Mucosa of stomach (tissue), 1 donor: ENCODE measurements at regions not wholly inside any gene's neighbourhood (a gene's known extent, or its start where the extent isn't known, plus 50 kb on each side); places are given as distances from the start of the nearest gene placed in this dataset.

ENCODE experiments used
- H3K27me3 ChIP-seq: one replicate; pipeline ENCODE4 v1.7.0; 2013; ENCODE audit warnings: mild to moderate bottlenecking, low read length; ENCODE audit not compliant: control insufficient read depth, insufficient read depth
- H3K36me3 ChIP-seq: one replicate; pipeline ENCODE4 v1.7.0; 2013; ENCODE audit warnings: low read length; ENCODE audit not compliant: control insufficient read depth, insufficient read depth
- H3K4me1 ChIP-seq: one replicate; pipeline ENCODE4 v1.7.0; 2013; ENCODE audit warnings: mild to moderate bottlenecking, low read length; ENCODE audit not compliant: control insufficient read depth, insufficient read depth
- H3K4me3 ChIP-seq: one replicate; pipeline ENCODE4 v1.7.0; 2013; ENCODE audit warnings: low read length
- H3K9ac ChIP-seq: one replicate; pipeline ENCODE4 v1.7.0; 2013; ENCODE audit warnings: mild to moderate bottlenecking, low read length, moderate library complexity
- H3K9me3 ChIP-seq: one replicate; pipeline ENCODE4 v1.7.0; 2013; ENCODE audit warnings: mild to moderate bottlenecking, low read length, moderate library complexity; ENCODE audit not compliant: control insufficient read depth
- donor health status: Pancreatic carcinoma.

GRCh38 chr3:178082326-178082906, 453.8 kb upstream of the KCNMB2 start:
- no peaks in the 10 kb centered on the region for H3K27me3 ChIP-seq
- H3K4me1 ChIP-seq = peaks cover 15% of the 10 kb centered on the region
- no peak overlapping the region for H3K9ac ChIP-seq
- no peak overlapping the region for H3K4me3 ChIP-seq
- no peaks in the 10 kb centered on the region for H3K9me3 ChIP-seq
- no peaks in the 10 kb centered on the region for H3K36me3 ChIP-seq

DNA sequence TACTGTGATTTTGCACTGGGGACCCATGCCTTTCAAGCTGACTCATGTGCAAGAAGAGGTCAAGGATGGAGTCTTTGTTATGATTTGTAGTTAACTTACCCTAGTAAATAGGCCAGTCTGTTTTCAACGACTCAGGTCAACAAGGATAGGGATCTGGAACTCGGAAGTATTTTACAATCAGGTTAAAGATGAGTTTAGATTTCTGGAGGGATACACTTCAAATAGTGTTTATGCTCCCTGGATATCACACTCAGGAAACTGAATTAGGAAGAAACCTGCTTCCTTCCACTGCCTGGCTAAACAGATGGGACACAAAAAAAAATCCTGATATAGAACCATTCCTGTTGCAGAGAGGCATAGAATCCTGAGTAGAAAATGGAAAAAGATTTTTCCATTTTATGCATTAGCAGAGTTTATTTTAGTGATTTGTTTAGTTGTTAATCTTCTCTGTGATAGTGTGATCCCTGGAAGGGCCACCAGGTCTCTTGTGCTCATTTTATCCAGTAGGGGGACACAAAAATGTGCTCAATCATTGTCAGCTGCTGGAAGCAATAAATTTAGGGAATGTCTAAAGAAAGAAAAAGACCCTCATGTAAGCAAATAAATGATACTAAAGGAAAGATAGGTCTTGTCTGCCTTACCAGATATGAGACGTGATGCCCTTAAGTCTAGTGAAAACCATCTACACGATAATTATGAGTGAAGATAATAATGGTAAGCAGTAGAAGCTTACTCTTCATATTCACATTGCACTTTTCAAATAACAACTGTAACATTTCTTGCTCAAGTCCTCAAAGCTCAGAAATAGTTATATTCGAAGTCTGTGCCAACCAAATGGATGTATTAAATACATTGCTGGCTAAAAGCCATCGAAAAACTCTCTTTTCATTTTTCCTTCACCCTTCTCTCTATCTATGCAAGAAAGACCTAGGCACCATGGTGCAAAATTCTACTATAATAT, 452.1 kb upstream of the KCNMB2 start:
- Histone ChIP-seq H3K4me3 (no peak overlapping the region), H3K9ac (no peak overlapping the region), H3K27me3 (no peaks in the 10 kb centered on the region), H3K9me3 (no peaks in the 10 kb centered on the region), H3K4me1 (peaks cover 17% of the 10 kb centered on the region), H3K36me3 (no peaks in the 10 kb centered on the region)

GRCh38 chr3:178084938-178085816, 451.1 kb upstream of the KCNMB2 start:
- no peak overlapping the region for H3K4me3 ChIP-seq
- H3K4me1 ChIP-seq = peaks cover 17% of the 10 kb centered on the region
- no peaks in the 10 kb centered on the region for H3K9me3 ChIP-seq
- no peaks in the 10 kb centered on the region for H3K27me3 ChIP-seq
- H3K9ac ChIP-seq = no peak overlapping the region
- no peaks in the 10 kb centered on the region for H3K36me3 ChIP-seq

- H3K4me3 ChIP-seq = no peak overlapping the region
- H3K9me3 ChIP-seq = no peaks in the 10 kb centered on the region
- H3K36me3 ChIP-seq = no peaks in the 10 kb centered on the region
- H3K27me3 ChIP-seq = no peaks in the 10 kb centered on the region
- no peak overlapping the region for H3K9ac ChIP-seq
- peaks cover 17% of the 10 kb centered on the region for H3K4me1 ChIP-seq
These were observed 450.5 kb upstream of the KCNMB2 start for GRCh38 chr3:178085817-178086123.

- Histone ChIP-seq H3K36me3 (no peaks in the 10 kb centered on the region), H3K27me3 (no peaks in the 10 kb centered on the region), H3K9ac (no peak overlapping the region), H3K4me1 (peaks cover 17% of the 10 kb centered on the region), H3K4me3 (no peak overlapping the region), H3K9me3 (no peaks in the 10 kb centered on the region)
These were observed 450.0 kb upstream of the KCNMB2 start for GRCh38 chr3:178086144-178086825.

DNA sequence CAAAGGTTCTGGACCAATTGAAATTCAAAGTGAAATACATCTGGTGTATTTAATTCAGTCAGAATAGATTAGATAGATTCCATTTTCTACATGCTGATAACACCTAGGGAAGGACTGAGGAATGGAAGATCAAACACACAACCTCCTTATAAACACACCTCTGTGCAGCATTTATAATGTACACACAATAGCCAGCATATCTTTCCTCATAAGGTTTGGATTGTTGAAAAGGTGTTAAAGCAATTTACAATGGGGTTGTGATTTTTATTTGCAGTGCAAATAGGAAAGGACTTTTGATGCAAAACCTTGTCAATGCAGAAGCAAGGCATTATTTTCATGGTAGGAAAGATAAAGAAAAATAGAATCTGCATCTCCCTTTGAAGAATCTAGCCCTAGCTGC, 448.9 kb upstream of the KCNMB2 start:
- Histone ChIP-seq H3K9ac (no peak overlapping the region), H3K4me3 (no peak overlapping the region), H3K9me3 (no peaks in the 10 kb centered on the region), H3K36me3 (no peaks in the 10 kb centered on the region), H3K4me1 (peaks cover 17% of the 10 kb centered on the region), H3K27me3 (no peaks in the 10 kb centered on the region)

DNA sequence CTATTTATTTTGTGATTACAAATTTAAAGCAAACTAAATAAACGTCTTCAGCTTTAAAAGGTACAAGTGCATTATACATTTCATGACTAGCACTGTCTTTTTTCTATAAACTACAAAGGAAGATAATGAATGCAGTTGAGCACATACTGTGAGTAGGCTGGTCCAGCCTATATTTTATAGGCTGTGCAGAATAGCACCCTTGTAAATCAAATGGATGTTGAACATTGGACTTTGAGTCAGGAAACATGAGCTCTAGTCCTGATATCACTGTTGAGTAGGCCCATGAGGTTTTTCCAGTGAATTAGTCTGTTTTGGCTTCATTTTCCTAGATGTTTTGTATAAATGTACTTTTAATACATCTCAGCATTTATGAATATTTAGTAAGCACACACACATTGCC, 447.3 kb upstream of the KCNMB2 start:
- H3K4me3 ChIP-seq = no peak overlapping the region
- H3K9me3 ChIP-seq = no peaks in the 10 kb centered on the region
- H3K9ac ChIP-seq = no peak overlapping the region
- no peaks in the 10 kb centered on the region for H3K27me3 ChIP-seq
- no peaks in the 10 kb centered on the region for H3K36me3 ChIP-seq
- peaks cover 17% of the 10 kb centered on the region for H3K4me1 ChIP-seq

DNA sequence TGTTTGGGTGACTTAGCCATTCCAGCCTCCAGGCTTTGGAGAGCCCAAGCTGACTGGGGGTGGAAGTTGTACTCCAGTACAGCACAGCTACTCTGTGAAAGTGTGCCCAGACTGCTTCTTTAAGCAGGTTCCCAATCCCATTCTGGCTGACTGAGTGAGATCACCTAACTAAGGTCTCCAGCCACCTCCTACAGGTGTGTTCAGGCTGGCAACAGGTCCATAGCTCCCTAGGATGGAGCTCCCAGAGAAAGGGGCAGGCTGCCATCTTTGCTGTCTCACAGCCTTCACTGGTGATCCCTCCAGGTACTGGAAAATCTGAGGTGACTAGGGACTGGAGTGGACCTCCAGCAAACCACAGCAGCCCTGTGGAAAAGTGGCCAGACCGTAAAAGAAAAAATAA, 445.3 kb upstream of the KCNMB2 start:
- Histone ChIP-seq H3K27me3 (no peaks in the 10 kb centered on the region), H3K36me3 (no peaks in the 10 kb centered on the region), H3K9me3 (no peaks in the 10 kb centered on the region), H3K4me3 (no peak overlapping the region), H3K4me1 (peaks cover 7% of the 10 kb centered on the region), H3K9ac (no peak overlapping the region)

GRCh38 chr3:178095522-178095921, 440.7 kb upstream of the KCNMB2 start:
- no peak overlapping the region for H3K9ac ChIP-seq
- H3K4me3 ChIP-seq = no peak overlapping the region
- H3K4me1 ChIP-seq = no peaks in the 10 kb centered on the region
- H3K9me3 ChIP-seq = no peaks in the 10 kb centered on the region
- no peaks in the 10 kb centered on the region for H3K27me3 ChIP-seq
- no peaks in the 10 kb centered on the region for H3K36me3 ChIP-seq

DNA sequence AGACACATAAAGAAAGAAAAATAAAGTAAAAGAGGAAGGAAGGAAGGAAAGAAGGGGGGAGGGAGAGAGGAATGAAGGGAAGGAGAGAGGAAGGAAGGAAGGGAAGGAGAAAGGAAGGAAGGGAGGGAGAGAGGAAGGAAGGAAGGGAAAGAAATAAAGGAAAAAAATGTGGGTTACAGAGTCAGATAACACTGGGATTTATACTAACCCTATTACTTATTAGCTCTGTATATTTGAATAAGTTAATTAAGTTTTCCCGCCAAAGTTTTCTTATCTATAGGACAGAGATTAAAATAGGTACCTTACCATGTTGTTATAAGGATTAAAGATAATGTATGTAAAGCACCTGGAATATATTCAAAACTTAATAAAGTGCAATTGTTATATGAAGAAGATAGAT, 439.3 kb upstream of the KCNMB2 start:
- Histone ChIP-seq H3K4me3 (no peak overlapping the region), H3K27me3 (no peaks in the 10 kb centered on the region), H3K9ac (no peak overlapping the region), H3K36me3 (no peaks in the 10 kb centered on the region), H3K4me1 (no peaks in the 10 kb centered on the region), H3K9me3 (no peaks in the 10 kb centered on the region)

DNA sequence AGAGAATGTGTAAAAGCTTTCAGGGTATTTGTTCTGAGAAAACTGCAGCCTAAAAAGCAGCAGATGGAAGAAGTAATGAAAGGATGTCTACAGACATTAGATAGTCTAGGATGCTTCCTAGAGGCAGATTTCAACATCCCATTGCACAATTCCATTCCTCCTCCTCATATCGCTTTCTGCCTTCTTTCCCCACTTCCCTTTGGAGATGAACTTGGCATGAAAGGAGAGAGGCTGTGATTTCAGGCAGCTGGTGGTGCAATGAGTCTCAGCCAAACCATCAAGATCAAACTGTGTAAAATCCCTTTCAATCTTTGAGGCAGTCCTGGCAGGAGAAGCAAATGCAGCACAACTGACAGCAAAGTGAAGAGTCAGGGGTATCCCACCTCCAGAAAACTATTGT, 438.7 kb upstream of the KCNMB2 start:
- Histone ChIP-seq H3K4me3 (no peak overlapping the region), H3K9me3 (no peaks in the 10 kb centered on the region), H3K9ac (no peak overlapping the region)

More for the DNA sequence above, 438.7 kb upstream of the KCNMB2 start:
- Histone ChIP-seq H3K4me1 (no peaks in the 10 kb centered on the region), H3K27me3 (no peaks in the 10 kb centered on the region), H3K36me3 (no peaks in the 10 kb centered on the region)
